Mesenchymal stem cell (in vitro differentiated cells and primary cell): ENCODE measurements at regions not wholly inside any gene's neighbourhood (a gene's known extent, or its start where the extent isn't known, plus 50 kb on each side); places are given as distances from the start of the nearest gene placed in this dataset.

Experiments used
- DNase-seq: peaks from one replicate; pipeline ENCODE4 v3.0.0-alpha.2; 2013
- H2AFZ ChIP-seq: one replicate; pipeline ENCODE4 v1.6.1; 2013; ENCODE audit warnings: low read depth, mild to moderate bottlenecking, control low read depth, inconsistent platforms, low read length, moderate library complexity
- H2AK5ac ChIP-seq: 2 replicates; pipeline ENCODE4 v1.6.1; 2013; ENCODE audit warnings: low read length, moderate library complexity, mild to moderate bottlenecking, inconsistent platforms; ENCODE audit not compliant: severe bottlenecking
- H2BK120ac ChIP-seq: one replicate; pipeline ENCODE4 v1.6.1; 2013; ENCODE audit warnings: low read depth, mild to moderate bottlenecking, inconsistent platforms, low read length, moderate library complexity
- H2BK12ac ChIP-seq, 2 experiments: one replicate each; pipeline ENCODE4 v1.6.1; 2013; ENCODE audit warnings: inconsistent platforms in 2 of 2, low read length in 2 of 2, mild to moderate bottlenecking in 2 of 2, moderate library complexity in 2 of 2, control low read depth in 1 of 2
- H2BK15ac ChIP-seq: one replicate; pipeline ENCODE4 v1.6.1; 2013; ENCODE audit warnings: mild to moderate bottlenecking, low read depth, inconsistent platforms; ENCODE audit not compliant: poor library complexity, severe bottlenecking
- H2BK5ac ChIP-seq: 2 replicates; pipeline ENCODE4 v1.6.1; 2013; ENCODE audit warnings: low read depth, mild to moderate bottlenecking, low read length, control low read depth, inconsistent platforms; ENCODE audit not compliant: poor library complexity, severe bottlenecking
- H3K14ac ChIP-seq, 2 experiments: one replicate each; pipeline ENCODE4 v1.6.1; 2013; ENCODE audit warnings: inconsistent platforms in 2 of 2, low read length in 2 of 2, control low read depth in 1 of 2, mild to moderate bottlenecking in 1 of 2, moderate library complexity in 1 of 2
- H3K18ac ChIP-seq, 2 experiments: one replicate each; pipeline ENCODE4 v1.6.1; 2013; ENCODE audit warnings: inconsistent platforms in 2 of 2, low read length in 2 of 2, control low read depth in 1 of 2, low read depth in 1 of 2, mild to moderate bottlenecking in 1 of 2
- H3K23ac ChIP-seq, 2 experiments: one replicate each; pipeline ENCODE4 v1.6.1; 2013; ENCODE audit warnings: inconsistent platforms in 2 of 2, low read length in 2 of 2, mild to moderate bottlenecking in 2 of 2, moderate library complexity in 2 of 2, control low read depth in 1 of 2
- H3K27ac ChIP-seq: 2 replicates; pipeline ENCODE4 v1.5.1; 2013; ENCODE audit warnings: mild to moderate bottlenecking, moderate library complexity, low read length, control low read depth, inconsistent platforms; ENCODE audit not compliant: poor library complexity, severe bottlenecking
- H3K27me3 ChIP-seq, 2 experiments: 2 replicates each; pipeline versions ENCODE4 v1.6.1 to v1.7.0; 2013; ENCODE audit warnings: low read length in 2 of 2, mild to moderate bottlenecking in 2 of 2, moderate library complexity in 2 of 2, control low read depth in 1 of 2, inconsistent platforms in 1 of 2; ENCODE audit not compliant: control insufficient read depth in 1 of 2, insufficient read depth in 1 of 2
- H3K36me3 ChIP-seq, 2 experiments: 2 replicates each; pipeline versions ENCODE4 v1.6.1 to v1.7.0; 2013; ENCODE audit warnings: low read length in 2 of 2, control low read depth in 1 of 2, inconsistent platforms in 1 of 2, low read depth in 1 of 2, mild to moderate bottlenecking in 1 of 2; ENCODE audit not compliant: insufficient read depth in 2 of 2, control insufficient read depth in 1 of 2
- H3K4ac ChIP-seq, 2 experiments: one replicate each; pipeline ENCODE4 v1.6.1; 2013; ENCODE audit warnings: inconsistent platforms in 2 of 2, low read length in 2 of 2, mild to moderate bottlenecking in 2 of 2, moderate library complexity in 2 of 2, control low read depth in 1 of 2, low read depth in 1 of 2
- H3K4me1 ChIP-seq: 2 replicates; pipeline ENCODE4 v1.6.1; 2013; ENCODE audit warnings: low read depth, low read length, control low read depth; ENCODE audit not compliant: control insufficient read depth, insufficient read depth
- H3K4me2 ChIP-seq: 2 replicates; pipeline ENCODE4 v1.6.1; 2013; ENCODE audit warnings: low read length, mild to moderate bottlenecking, inconsistent platforms; ENCODE audit not compliant: poor library complexity, severe bottlenecking
- H3K4me3 ChIP-seq, 2 experiments: 2 replicates each; pipeline versions ENCODE4 v1.5.1 to v1.7.0; 2013; ENCODE audit warnings: low read length in 2 of 2, mild to moderate bottlenecking in 2 of 2, control low read depth in 1 of 2, low read depth in 1 of 2; ENCODE audit not compliant: insufficient read depth in 1 of 2
- H3K79me1 ChIP-seq: replicated peaks from 2 replicates; pipeline ENCODE4 v1.6.1; 2013; ENCODE audit warnings: mild to moderate bottlenecking, control low read depth, low read length, inconsistent platforms; ENCODE audit not compliant: poor library complexity, severe bottlenecking
- H3K9ac ChIP-seq: 2 replicates; pipeline ENCODE4 v1.7.0; 2013; ENCODE audit warnings: mild to moderate bottlenecking, low read length, moderate library complexity
- H3K9me3 ChIP-seq: 2 replicates; pipeline ENCODE4 v1.7.0; 2013; ENCODE audit warnings: mild to moderate bottlenecking, low read length; ENCODE audit not compliant: control insufficient read depth
- H4K8ac ChIP-seq: one replicate; pipeline ENCODE4 v1.6.1; 2013; ENCODE audit warnings: inconsistent platforms, mild to moderate bottlenecking, low read length, moderate library complexity
- H4K91ac ChIP-seq: one replicate; pipeline ENCODE4 v1.6.1; 2013; ENCODE audit warnings: mild to moderate bottlenecking, low read length, inconsistent platforms
- WGBS: methylation state at CpG from one replicate; pipeline ENCODE4 v1.1.7; 2013; ENCODE audit warnings: mixed read lengths; 5-methylcytosine and 5-hydroxymethylcytosine counted together

- no peak overlapping the region for H3K18ac ChIP-seq
- H2BK5ac ChIP-seq, result no peak overlapping the region
- no peak overlapping the region for H3K14ac ChIP-seq
- no peaks in the 10 kb centered on the region for H3K4me1 ChIP-seq
- H3K36me3 ChIP-seq, result no peaks in the 10 kb centered on the region
- H2BK120ac ChIP-seq, result no peak overlapping the region
- H3K27me3 ChIP-seq, result peaks cover 0 to 19% of the 10 kb centered on the region in 2 experiments
- no peak overlapping the region for H3K4ac ChIP-seq
- H3K9ac ChIP-seq, result no peak overlapping the region
- no peak overlapping the region for H4K91ac ChIP-seq
- H2BK12ac ChIP-seq, result no peak overlapping the region
- DNase-seq, result no peak
- no peak overlapping the region for H2AFZ ChIP-seq
- no peak overlapping the region for H3K4me3 ChIP-seq
- no peak overlapping the region for H3K23ac ChIP-seq
- no peak overlapping the region for H2BK15ac ChIP-seq
- H2AK5ac ChIP-seq, result no peak overlapping the region
- peaks cover 13% of the 10 kb centered on the region for H3K9me3 ChIP-seq
- 40% methylated on average over 1 of the region's 1 CpG for WGBS
- no peak overlapping the region for H4K8ac ChIP-seq
- H3K79me1 ChIP-seq, result no peaks in the 10 kb centered on the region
- H3K4me2 ChIP-seq, result no peak overlapping the region
- H3K27ac ChIP-seq, result no peak overlapping the region
These were observed 369.8 kb upstream of the KAZN start for GRCh38 chr1:14228677-14229076.

- WGBS, result 69% methylated on average over 2 of the region's 2 CpGs
- no peak overlapping the region for H2BK5ac ChIP-seq
- peaks cover 0 to 43% of the 10 kb centered on the region in 2 experiments for H3K27me3 ChIP-seq
- no peak overlapping the region for H3K23ac ChIP-seq
- H3K4me3 ChIP-seq, result no peak overlapping the region
- no peak for DNase-seq
- no peak overlapping the region for H3K27ac ChIP-seq
- no peaks in the 10 kb centered on the region for H3K4me1 ChIP-seq
- no peaks in the 10 kb centered on the region for H3K79me1 ChIP-seq
- H2AFZ ChIP-seq, result no peak overlapping the region
- H3K36me3 ChIP-seq, result no peaks in the 10 kb centered on the region
- no peak overlapping the region for H2BK15ac ChIP-seq
- no peak overlapping the region for H3K4me2 ChIP-seq
- no peak overlapping the region for H4K91ac ChIP-seq
- no peak overlapping the region for H2AK5ac ChIP-seq
- H3K4ac ChIP-seq, result no peak overlapping the region
- no peak overlapping the region for H3K9ac ChIP-seq
- no peak overlapping the region for H4K8ac ChIP-seq
- H2BK120ac ChIP-seq, result no peak overlapping the region
- H3K18ac ChIP-seq, result no peak overlapping the region
- no peak overlapping the region for H3K14ac ChIP-seq
- H3K9me3 ChIP-seq, result peaks cover 13% of the 10 kb centered on the region
- no peak overlapping the region for H2BK12ac ChIP-seq
These were observed 365.0 kb upstream of the KAZN start for GRCh38 chr1:14233510-14233909.

DNA sequence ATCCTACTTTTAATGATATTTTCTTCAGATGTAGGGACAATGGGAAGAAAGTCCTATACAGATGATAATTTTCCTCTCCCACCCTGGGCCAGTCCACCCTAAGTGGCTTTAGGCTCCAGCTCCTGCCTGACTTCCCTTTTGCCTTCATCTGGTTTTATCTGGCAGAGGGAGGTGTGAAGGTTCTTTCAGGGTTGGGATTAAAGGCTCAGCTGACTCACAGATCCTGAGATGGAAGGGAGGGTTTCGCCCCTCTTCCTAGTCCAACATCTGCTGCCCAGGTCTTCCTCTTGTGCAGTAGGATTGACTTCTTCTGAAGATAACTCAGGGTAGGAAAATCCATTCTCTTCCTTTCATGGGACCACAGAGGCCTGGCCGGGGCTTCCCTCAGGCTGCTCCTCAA lies 362.4 kb upstream of the KAZN start:
- H3K9ac ChIP-seq, result no peak overlapping the region

GRCh38 chr1:14238472-14239307 lies 359.8 kb upstream of the KAZN start:
- H2BK120ac ChIP-seq, result no peak overlapping the region
- H4K8ac ChIP-seq, result no peak overlapping the region
- no peaks in the 10 kb centered on the region for H3K9me3 ChIP-seq
- peaks cover 0 to 53% of the 10 kb centered on the region in 2 experiments for H3K27me3 ChIP-seq
- no peak overlapping the region for H3K27ac ChIP-seq
- H3K9ac ChIP-seq, result no peak overlapping the region
- no peak overlapping the region for H3K18ac ChIP-seq
- no peak overlapping the region for H4K91ac ChIP-seq
- 81% methylated on average over 7 of the region's 9 CpGs for WGBS
- no peak overlapping the region for H3K4ac ChIP-seq
- no peak overlapping the region for H3K4me2 ChIP-seq
- H2AFZ ChIP-seq, result no peak overlapping the region
- H2BK15ac ChIP-seq, result no peak overlapping the region
- H3K79me1 ChIP-seq, result no peaks in the 10 kb centered on the region
- H2BK5ac ChIP-seq, result no peak overlapping the region
- no peaks in the 10 kb centered on the region for H3K36me3 ChIP-seq
- no peak overlapping the region for H2AK5ac ChIP-seq
- no peak overlapping the region for H3K4me3 ChIP-seq
- H3K4me1 ChIP-seq, result no peaks in the 10 kb centered on the region
- DNase-seq, result no peak
- H3K23ac ChIP-seq, result no peak overlapping the region
- no peak overlapping the region for H3K14ac ChIP-seq
- no peak overlapping the region for H2BK12ac ChIP-seq

More for the DNA sequence above, 362.4 kb upstream of the KAZN start:
- Histone ChIP-seq H3K14ac (no peak overlapping the region), H3K4me3 (no peak overlapping the region), H3K18ac (no peak overlapping the region), H2AK5ac (no peak overlapping the region), H4K8ac (no peak overlapping the region), H3K9me3 (peaks cover 13% of the 10 kb centered on the region), H3K4ac (no peak overlapping the region), H3K27ac (no peak overlapping the region), H3K79me1 (no peaks in the 10 kb centered on the region), H2AFZ (no peak overlapping the region), H3K27me3 (peaks cover 0 to 52% of the 10 kb centered on the region in 2 experiments), H3K4me2 (no peak overlapping the region), H3K23ac (no peak overlapping the region), H3K4me1 (no peaks in the 10 kb centered on the region), H3K36me3 (no peaks in the 10 kb centered on the region), H2BK12ac (no peak overlapping the region), H2BK120ac (no peak overlapping the region), H2BK15ac (no peak overlapping the region), H2BK5ac (no peak overlapping the region), H4K91ac (no peak overlapping the region)
- 63% methylated on average over 1 of the region's 2 CpGs for WGBS
- no peak for DNase-seq
